Gastroesophageal sphincter (tissue), 3 donors: ENCODE measurements at regions not wholly inside any gene's neighbourhood (a gene's known extent, or its start where the extent isn't known, plus 50 kb on each side); places are given as distances from the start of the nearest gene placed in this dataset.
"Not testable (repeated sequence)": the region's sequence is repeated elsewhere in the genome, so short reads cannot be mapped to it uniquely, and the experiment has no call there.

ENCODE experiments used
- EP300 ChIP-seq: sonication (generic); formaldehyde crosslinking; IDR thresholded peaks from one replicate; pipeline ENCODE4 v1.6.1; 2017; ENCODE audit warnings: antibody characterized with exemption, mild to moderate bottlenecking
- POLR2A ChIP-seq, 2 donors: fragments of 450-650 bp; IDR thresholded peaks; one replicate each; pipeline ENCODE4 v1.6.1; 2017; ENCODE audit warnings: antibody characterized with exemption in 2 of 2, mild to moderate bottlenecking in 2 of 2, moderate library complexity in 1 of 2
- POLR2AphosphoS5 ChIP-seq: sonication (generic); formaldehyde crosslinking; IDR thresholded peaks from one replicate; pipeline ENCODE4 v1.6.1; 2017; ENCODE audit warnings: antibody characterized with exemption
- TF ChIP-seq, protein P1 (sequence below), 4 experiments: fragments of 200-600 bp in 2 of 4; fragments of 450-650 bp in 2 of 4; sonication (generic) in 1 of 4; IDR thresholded peaks; one replicate each; pipeline ENCODE4 v1.5.1; 2017 to 2019; ENCODE audit warnings: antibody characterized with exemption in 4 of 4, mild to moderate bottlenecking in 2 of 4, moderate library complexity in 2 of 4

- TF ChIP-seq, protein P1, sequence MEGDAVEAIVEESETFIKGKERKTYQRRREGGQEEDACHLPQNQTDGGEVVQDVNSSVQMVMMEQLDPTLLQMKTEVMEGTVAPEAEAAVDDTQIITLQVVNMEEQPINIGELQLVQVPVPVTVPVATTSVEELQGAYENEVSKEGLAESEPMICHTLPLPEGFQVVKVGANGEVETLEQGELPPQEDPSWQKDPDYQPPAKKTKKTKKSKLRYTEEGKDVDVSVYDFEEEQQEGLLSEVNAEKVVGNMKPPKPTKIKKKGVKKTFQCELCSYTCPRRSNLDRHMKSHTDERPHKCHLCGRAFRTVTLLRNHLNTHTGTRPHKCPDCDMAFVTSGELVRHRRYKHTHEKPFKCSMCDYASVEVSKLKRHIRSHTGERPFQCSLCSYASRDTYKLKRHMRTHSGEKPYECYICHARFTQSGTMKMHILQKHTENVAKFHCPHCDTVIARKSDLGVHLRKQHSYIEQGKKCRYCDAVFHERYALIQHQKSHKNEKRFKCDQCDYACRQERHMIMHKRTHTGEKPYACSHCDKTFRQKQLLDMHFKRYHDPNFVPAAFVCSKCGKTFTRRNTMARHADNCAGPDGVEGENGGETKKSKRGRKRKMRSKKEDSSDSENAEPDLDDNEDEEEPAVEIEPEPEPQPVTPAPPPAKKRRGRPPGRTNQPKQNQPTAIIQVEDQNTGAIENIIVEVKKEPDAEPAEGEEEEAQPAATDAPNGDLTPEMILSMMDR (IDR thresholded peaks at IDR 0.05) = not testable (repeated sequence)
- not testable (repeated sequence) for TF ChIP-seq EP300; POLR2AphosphoS5; POLR2A (IDR thresholded peaks at IDR 0.05)
Measured at GRCh38 chr5:106032069-106032468, 1638.7 kb downstream of the EFNA5 start.
